Mesenchymal stem cell (in vitro differentiated cells and primary cell): ENCODE measurements at regions not wholly inside any gene's neighbourhood (a gene's known extent, or its start where the extent isn't known, plus 50 kb on each side); places are given as distances from the start of the nearest gene placed in this dataset.

Experiments used
- DNase-seq: peaks from one replicate; pipeline ENCODE4 v3.0.0-alpha.2; 2013
- H2AFZ ChIP-seq: one replicate; pipeline ENCODE4 v1.6.1; 2013; ENCODE audit warnings: low read depth, mild to moderate bottlenecking, control low read depth, inconsistent platforms, low read length, moderate library complexity
- H2AK5ac ChIP-seq: 2 replicates; pipeline ENCODE4 v1.6.1; 2013; ENCODE audit warnings: low read length, moderate library complexity, mild to moderate bottlenecking, inconsistent platforms; ENCODE audit not compliant: severe bottlenecking
- H2BK120ac ChIP-seq: one replicate; pipeline ENCODE4 v1.6.1; 2013; ENCODE audit warnings: low read depth, mild to moderate bottlenecking, inconsistent platforms, low read length, moderate library complexity
- H2BK12ac ChIP-seq, 2 experiments: one replicate each; pipeline ENCODE4 v1.6.1; 2013; ENCODE audit warnings: inconsistent platforms in 2 of 2, low read length in 2 of 2, mild to moderate bottlenecking in 2 of 2, moderate library complexity in 2 of 2, control low read depth in 1 of 2
- H2BK15ac ChIP-seq: one replicate; pipeline ENCODE4 v1.6.1; 2013; ENCODE audit warnings: mild to moderate bottlenecking, low read depth, inconsistent platforms; ENCODE audit not compliant: poor library complexity, severe bottlenecking
- H2BK5ac ChIP-seq: 2 replicates; pipeline ENCODE4 v1.6.1; 2013; ENCODE audit warnings: low read depth, mild to moderate bottlenecking, low read length, control low read depth, inconsistent platforms; ENCODE audit not compliant: poor library complexity, severe bottlenecking
- H3K14ac ChIP-seq, 2 experiments: one replicate each; pipeline ENCODE4 v1.6.1; 2013; ENCODE audit warnings: inconsistent platforms in 2 of 2, low read length in 2 of 2, control low read depth in 1 of 2, mild to moderate bottlenecking in 1 of 2, moderate library complexity in 1 of 2
- H3K18ac ChIP-seq, 2 experiments: one replicate each; pipeline ENCODE4 v1.6.1; 2013; ENCODE audit warnings: inconsistent platforms in 2 of 2, low read length in 2 of 2, control low read depth in 1 of 2, low read depth in 1 of 2, mild to moderate bottlenecking in 1 of 2
- H3K23ac ChIP-seq, 2 experiments: one replicate each; pipeline ENCODE4 v1.6.1; 2013; ENCODE audit warnings: inconsistent platforms in 2 of 2, low read length in 2 of 2, mild to moderate bottlenecking in 2 of 2, moderate library complexity in 2 of 2, control low read depth in 1 of 2
- H3K27ac ChIP-seq: 2 replicates; pipeline ENCODE4 v1.5.1; 2013; ENCODE audit warnings: mild to moderate bottlenecking, moderate library complexity, low read length, control low read depth, inconsistent platforms; ENCODE audit not compliant: poor library complexity, severe bottlenecking
- H3K27me3 ChIP-seq, 2 experiments: 2 replicates each; pipeline versions ENCODE4 v1.6.1 to v1.7.0; 2013; ENCODE audit warnings: low read length in 2 of 2, mild to moderate bottlenecking in 2 of 2, moderate library complexity in 2 of 2, control low read depth in 1 of 2, inconsistent platforms in 1 of 2; ENCODE audit not compliant: control insufficient read depth in 1 of 2, insufficient read depth in 1 of 2
- H3K36me3 ChIP-seq, 2 experiments: 2 replicates each; pipeline versions ENCODE4 v1.6.1 to v1.7.0; 2013; ENCODE audit warnings: low read length in 2 of 2, control low read depth in 1 of 2, inconsistent platforms in 1 of 2, low read depth in 1 of 2, mild to moderate bottlenecking in 1 of 2; ENCODE audit not compliant: insufficient read depth in 2 of 2, control insufficient read depth in 1 of 2
- H3K4ac ChIP-seq, 2 experiments: one replicate each; pipeline ENCODE4 v1.6.1; 2013; ENCODE audit warnings: inconsistent platforms in 2 of 2, low read length in 2 of 2, mild to moderate bottlenecking in 2 of 2, moderate library complexity in 2 of 2, control low read depth in 1 of 2, low read depth in 1 of 2
- H3K4me1 ChIP-seq: 2 replicates; pipeline ENCODE4 v1.6.1; 2013; ENCODE audit warnings: low read depth, low read length, control low read depth; ENCODE audit not compliant: control insufficient read depth, insufficient read depth
- H3K4me2 ChIP-seq: 2 replicates; pipeline ENCODE4 v1.6.1; 2013; ENCODE audit warnings: low read length, mild to moderate bottlenecking, inconsistent platforms; ENCODE audit not compliant: poor library complexity, severe bottlenecking
- H3K4me3 ChIP-seq, 2 experiments: 2 replicates each; pipeline versions ENCODE4 v1.5.1 to v1.7.0; 2013; ENCODE audit warnings: low read length in 2 of 2, mild to moderate bottlenecking in 2 of 2, control low read depth in 1 of 2, low read depth in 1 of 2; ENCODE audit not compliant: insufficient read depth in 1 of 2
- H3K79me1 ChIP-seq: replicated peaks from 2 replicates; pipeline ENCODE4 v1.6.1; 2013; ENCODE audit warnings: mild to moderate bottlenecking, control low read depth, low read length, inconsistent platforms; ENCODE audit not compliant: poor library complexity, severe bottlenecking
- H3K9ac ChIP-seq: 2 replicates; pipeline ENCODE4 v1.7.0; 2013; ENCODE audit warnings: mild to moderate bottlenecking, low read length, moderate library complexity
- H3K9me3 ChIP-seq: 2 replicates; pipeline ENCODE4 v1.7.0; 2013; ENCODE audit warnings: mild to moderate bottlenecking, low read length; ENCODE audit not compliant: control insufficient read depth
- H4K8ac ChIP-seq: one replicate; pipeline ENCODE4 v1.6.1; 2013; ENCODE audit warnings: inconsistent platforms, mild to moderate bottlenecking, low read length, moderate library complexity
- H4K91ac ChIP-seq: one replicate; pipeline ENCODE4 v1.6.1; 2013; ENCODE audit warnings: mild to moderate bottlenecking, low read length, inconsistent platforms
- WGBS: methylation state at CpG from one replicate; pipeline ENCODE4 v1.1.7; 2013; ENCODE audit warnings: mixed read lengths; 5-methylcytosine and 5-hydroxymethylcytosine counted together

GRCh38 chr5:113965225-113965624 is 396.6 kb upstream of the KCNN2 start:
- Histone ChIP-seq H3K27ac (no peak overlapping the region), H3K18ac (no peak overlapping the region), H2AK5ac (no peak overlapping the region), H3K79me1 (no peaks in the 10 kb centered on the region), H2AFZ (no peak overlapping the region), H3K9ac (no peak overlapping the region), H3K27me3 (no peaks in the 10 kb centered on the region), H3K9me3 (peaks cover 3% of the 10 kb centered on the region), H3K4ac (no peak overlapping the region), H3K14ac (no peak overlapping the region), H4K8ac (no peak overlapping the region), H3K4me1 (no peaks in the 10 kb centered on the region), H2BK120ac (no peak overlapping the region), H3K4me2 (no peak overlapping the region), H2BK5ac (no peak overlapping the region), H3K4me3 (no peak overlapping the region), H4K91ac (no peak overlapping the region), H2BK15ac (no peak overlapping the region), H2BK12ac (no peak overlapping the region), H3K23ac (no peak overlapping the region), H3K36me3 (no peaks in the 10 kb centered on the region)
- DNase-seq, result no peak
- WGBS, result 86% methylated on average over 2 of the region's 3 CpGs

GRCh38 chr5:113969901-113970300 is 392.0 kb upstream of the KCNN2 start:
- no peak overlapping the region for H3K9ac ChIP-seq
- no peak overlapping the region for H3K18ac ChIP-seq
- no peaks in the 10 kb centered on the region for H3K36me3 ChIP-seq
- H3K4ac ChIP-seq, result no peak overlapping the region
- H2BK5ac ChIP-seq, result no peak overlapping the region
- no peak overlapping the region for H2BK120ac ChIP-seq
- H3K27ac ChIP-seq, result no peak overlapping the region
- no peak overlapping the region for H3K23ac ChIP-seq
- no peak overlapping the region for H3K4me3 ChIP-seq
- DNase-seq, result no peak
- H3K79me1 ChIP-seq, result no peaks in the 10 kb centered on the region
- H4K91ac ChIP-seq, result no peak overlapping the region
- H2AFZ ChIP-seq, result no peak overlapping the region
- H3K4me1 ChIP-seq, result no peaks in the 10 kb centered on the region
- no peak overlapping the region for H4K8ac ChIP-seq
- H3K9me3 ChIP-seq, result peaks cover 4% of the 10 kb centered on the region
- H3K27me3 ChIP-seq, result no peaks in the 10 kb centered on the region
- H2BK12ac ChIP-seq, result no peak overlapping the region
- no peak overlapping the region for H3K4me2 ChIP-seq
- no peak overlapping the region for H2AK5ac ChIP-seq
- H3K14ac ChIP-seq, result no peak overlapping the region
- H2BK15ac ChIP-seq, result no peak overlapping the region

GRCh38 chr5:113971454-113971853 is 390.4 kb upstream of the KCNN2 start:
- Histone ChIP-seq H3K18ac (no peak overlapping the region), H3K4me3 (no peak overlapping the region), H3K27me3 (no peaks in the 10 kb centered on the region)

GRCh38 chr5:113974976-113975375 is 386.9 kb upstream of the KCNN2 start:
- H3K14ac ChIP-seq, result no peak overlapping the region
- no peak overlapping the region for H3K4ac ChIP-seq
- no peak overlapping the region for H4K91ac ChIP-seq
- no peaks in the 10 kb centered on the region for H3K27me3 ChIP-seq
- DNase-seq, result no peak
- no peak overlapping the region for H2BK12ac ChIP-seq
- H3K18ac ChIP-seq, result no peak overlapping the region
- H3K9me3 ChIP-seq, result peaks cover 4% of the 10 kb centered on the region
- no peak overlapping the region for H2BK5ac ChIP-seq
- no peak overlapping the region for H2AFZ ChIP-seq
- no peak overlapping the region for H3K4me2 ChIP-seq
- H4K8ac ChIP-seq, result no peak overlapping the region
- no peak overlapping the region for H3K9ac ChIP-seq
- no peak overlapping the region for H2BK120ac ChIP-seq
- no peak overlapping the region for H3K4me3 ChIP-seq
- no peak overlapping the region for H2AK5ac ChIP-seq
- H3K36me3 ChIP-seq, result no peaks in the 10 kb centered on the region
- H3K79me1 ChIP-seq, result no peaks in the 10 kb centered on the region
- no peak overlapping the region for H3K23ac ChIP-seq
- no peak overlapping the region for H2BK15ac ChIP-seq
- H3K4me1 ChIP-seq, result no peaks in the 10 kb centered on the region
- no CpG with 5 or more reads among the region's 1 CpG for WGBS
- no peak overlapping the region for H3K27ac ChIP-seq

More at GRCh38 chr5:113971454-113971853, 390.4 kb upstream of the KCNN2 start:
- Histone ChIP-seq H2BK5ac (no peak overlapping the region), H3K14ac (no peak overlapping the region), H3K27ac (no peak overlapping the region), H4K8ac (no peak overlapping the region), H2AK5ac (no peak overlapping the region), H3K79me1 (no peaks in the 10 kb centered on the region), H2BK15ac (no peak overlapping the region), H4K91ac (no peak overlapping the region), H3K9ac (no peak overlapping the region), H3K9me3 (peaks cover 4% of the 10 kb centered on the region), H2BK12ac (no peak overlapping the region), H3K4ac (no peak overlapping the region), H3K36me3 (no peaks in the 10 kb centered on the region), H2AFZ (no peak overlapping the region), H3K23ac (no peak overlapping the region), H2BK120ac (no peak overlapping the region), H3K4me1 (no peaks in the 10 kb centered on the region), H3K4me2 (no peak overlapping the region)
- WGBS, result 40% methylated on average over 1 of the region's 1 CpG
- DNase-seq, result no peak
